ENCODE measurements at regions not wholly inside any gene's neighbourhood (a gene's known extent, or its start where the extent isn't known, plus 50 kb on each side); places are given as distances from the start of the nearest gene placed in this dataset.
"Not testable (repeated sequence)": the region's sequence is repeated elsewhere in the genome, so short reads cannot be mapped to it uniquely, and the experiment has no call there.

- H3K4me3 ChIP-seq (ENCODE audit: low read length), result no peak overlapping the region
- TF ChIP-seq CTCF (IDR thresholded peaks at IDR 0.05; ENCODE audit: insufficient read depth, low read depth, low read length, missing control alignments), result no peak
- DNase-seq (ENCODE audit: low read depth), result no peak
Measured at GRCh38 chr22:25395915-25396314, 168.6 kb upstream of the GRK3 start.

GRCh38 chr22:25396615-25397200 is 167.8 kb upstream of the GRK3 start:
- no peak for DNase-seq (ENCODE audit: low read depth)
- TF ChIP-seq CTCF (IDR thresholded peaks at IDR 0.05; ENCODE audit: insufficient read depth, low read depth, low read length, missing control alignments), result no peak
- H3K4me3 ChIP-seq (ENCODE audit: low read length), result no peak overlapping the region

- no peak for TF ChIP-seq CTCF (IDR thresholded peaks at IDR 0.05; ENCODE audit: insufficient read depth, low read depth, low read length, missing control alignments)
- DNase-seq (ENCODE audit: low read depth), result no peak
- H3K4me3 ChIP-seq (ENCODE audit: low read length), result no peak overlapping the region
Measured at GRCh38 chr22:25397616-25398015, 166.9 kb upstream of the GRK3 start.

GRCh38 chr22:25398591-25399062 is 165.8 kb upstream of the GRK3 start:
- not testable (repeated sequence) for H3K4me3 ChIP-seq (ENCODE audit: low read length); DNase-seq (ENCODE audit: low read depth)

- DNase-seq (ENCODE audit: low read depth), result no peak
- TF ChIP-seq CTCF (IDR thresholded peaks at IDR 0.05; ENCODE audit: insufficient read depth, low read depth, low read length, missing control alignments), result no peak
- H3K4me3 ChIP-seq (ENCODE audit: low read length), result no peak overlapping the region
Measured at GRCh38 chr22:25399649-25400151, 164.8 kb upstream of the GRK3 start.

- TF ChIP-seq CTCF (IDR thresholded peaks at IDR 0.05; ENCODE audit: insufficient read depth, low read depth, low read length, missing control alignments), result no peak
- DNase-seq (ENCODE audit: low read depth), result no peak
- no peak overlapping the region for H3K4me3 ChIP-seq (ENCODE audit: low read length)
Measured at GRCh38 chr22:25402160-25402500, 162.3 kb upstream of the GRK3 start.

- peak; percentile 51 for DNase-seq (ENCODE audit: low read depth)
- TF ChIP-seq CTCF (IDR thresholded peaks at IDR 0.05; ENCODE audit: insufficient read depth, low read depth, low read length, missing control alignments), result no peak
- peak overlapping the region; percentile 58 for H3K4me3 ChIP-seq (ENCODE audit: low read length)
Measured at GRCh38 chr22:25402501-25403283, 161.8 kb upstream of the GRK3 start.

All from epithelial cell of esophagus (primary cell).